HG03457 (cell line): ENCODE measurements at regions not wholly inside any gene's neighbourhood (a gene's known extent, or its start where the extent isn't known, plus 50 kb on each side); places are given as distances from the start of the nearest gene placed in this dataset.
"Not testable (repeated sequence)": the region's sequence is repeated elsewhere in the genome, so short reads cannot be mapped to it uniquely, and the experiment has no call there.

Experiments
- ATAC-seq: cut with Tn5 transposase; IDR thresholded peaks from one replicate; pipeline ENCODE4 v1.9.1; 2021; ENCODE audit warnings: moderate number of reproducible peaks; ENCODE audit not compliant: unreplicated experiment

GRCh38 chr20:40848526-40848925 lies 159.5 kb upstream of the MAFB start:
- no peak for ATAC-seq

GRCh38 chr20:40849456-40849855 lies 160.4 kb upstream of the MAFB start:
- ATAC-seq, result no peak

- no peak for ATAC-seq
Measured at GRCh38 chr20:40851051-40851450, 162.0 kb upstream of the MAFB start.

- no peak for ATAC-seq
Measured at GRCh38 chr20:40855269-40855668, 166.2 kb upstream of the MAFB start.

GRCh38 chr20:40856653-40857052 lies 167.6 kb upstream of the MAFB start:
- ATAC-seq, result no peak

DNA sequence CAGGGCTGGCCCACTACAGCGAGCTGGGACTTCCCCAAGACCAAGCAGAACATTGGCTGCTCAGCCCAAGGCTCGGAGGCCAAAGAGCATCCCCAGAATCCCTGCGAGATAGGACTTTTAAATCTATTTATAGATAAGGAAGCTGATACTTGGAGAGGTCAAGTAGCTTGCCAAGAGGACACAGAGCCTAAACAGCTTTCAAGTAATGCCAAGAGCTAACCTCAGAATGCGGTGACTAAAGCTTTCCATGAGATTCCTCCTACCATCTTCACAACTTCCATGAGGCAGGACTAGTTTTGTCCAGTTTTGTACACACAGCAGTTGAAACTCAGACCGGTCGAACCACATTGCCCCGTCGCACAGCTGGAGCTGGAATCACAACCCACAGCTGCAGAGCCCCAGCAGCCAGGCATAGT lies 168.1 kb upstream of the TOP1 start:
- ATAC-seq, result no peak

GRCh38 chr20:40861427-40862008 lies 167.1 kb upstream of the TOP1 start:
- ATAC-seq, result no peak

DNA sequence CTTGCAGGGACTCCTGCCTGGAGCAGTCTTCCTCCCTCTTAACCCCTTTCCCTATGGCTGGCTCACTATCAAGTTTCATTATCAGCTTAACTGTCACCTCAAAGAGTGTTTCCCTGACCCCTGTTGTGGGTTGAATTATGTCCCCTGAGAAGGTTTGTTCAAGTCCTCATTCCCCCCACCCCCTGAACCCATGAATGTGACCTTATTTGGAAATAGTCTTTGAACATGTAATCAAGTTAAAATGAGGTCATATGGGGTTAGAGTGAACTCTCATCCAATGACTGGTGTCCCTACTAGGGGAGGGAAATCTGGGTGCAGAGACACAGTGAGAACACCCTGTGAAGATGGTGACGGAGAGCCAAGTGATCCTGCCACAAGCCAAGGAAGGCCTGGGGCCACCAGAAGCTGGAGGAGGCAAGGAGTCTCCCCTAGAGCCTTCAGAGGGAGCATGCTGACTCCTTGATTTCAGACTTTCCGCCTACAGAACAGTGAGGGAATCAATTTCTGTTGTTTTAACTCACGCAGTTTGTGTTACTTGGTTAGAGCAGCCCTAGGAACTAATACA lies 165.2 kb upstream of the TOP1 start:
- no peak for ATAC-seq

DNA sequence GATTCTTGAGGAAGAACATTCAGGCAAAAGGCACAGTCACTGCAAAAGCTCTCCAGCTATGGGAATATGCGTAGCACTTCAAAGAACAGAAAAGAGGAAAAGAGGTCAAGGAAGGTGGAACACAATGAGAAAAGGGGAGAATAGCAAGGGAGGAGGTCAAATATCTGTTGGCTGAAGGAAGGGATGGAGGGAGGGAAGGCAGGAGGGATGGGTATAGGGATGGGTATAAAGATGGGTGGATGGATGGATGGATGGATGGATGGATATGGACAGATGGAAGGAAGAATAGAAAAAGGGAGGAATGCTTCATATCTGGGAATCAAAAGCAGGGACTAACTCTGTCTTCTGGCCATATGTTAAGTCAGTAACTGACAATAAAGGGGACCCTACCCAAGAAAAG lies 164.2 kb upstream of the TOP1 start:
- ATAC-seq, result no peak

DNA sequence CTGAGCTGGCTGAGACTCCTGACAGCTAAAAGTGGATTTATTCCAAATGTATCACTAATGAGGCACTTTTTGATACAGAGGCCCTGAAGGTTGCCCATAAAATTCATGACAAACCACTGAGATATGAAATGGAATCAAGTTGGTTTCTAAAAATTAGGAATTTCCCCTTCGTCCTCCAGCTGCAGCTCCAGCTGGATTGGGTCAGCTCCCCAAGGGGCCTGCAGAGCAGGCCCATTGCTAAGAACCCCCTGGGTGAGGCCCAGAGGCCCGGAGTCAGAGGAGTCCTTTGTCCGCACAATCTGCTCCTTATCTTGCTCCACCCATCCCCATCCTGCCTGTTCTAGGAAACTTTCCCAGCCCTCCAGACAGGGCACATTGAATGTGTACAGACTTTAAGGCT lies 163.5 kb upstream of the TOP1 start:
- ATAC-seq, result no peak

DNA sequence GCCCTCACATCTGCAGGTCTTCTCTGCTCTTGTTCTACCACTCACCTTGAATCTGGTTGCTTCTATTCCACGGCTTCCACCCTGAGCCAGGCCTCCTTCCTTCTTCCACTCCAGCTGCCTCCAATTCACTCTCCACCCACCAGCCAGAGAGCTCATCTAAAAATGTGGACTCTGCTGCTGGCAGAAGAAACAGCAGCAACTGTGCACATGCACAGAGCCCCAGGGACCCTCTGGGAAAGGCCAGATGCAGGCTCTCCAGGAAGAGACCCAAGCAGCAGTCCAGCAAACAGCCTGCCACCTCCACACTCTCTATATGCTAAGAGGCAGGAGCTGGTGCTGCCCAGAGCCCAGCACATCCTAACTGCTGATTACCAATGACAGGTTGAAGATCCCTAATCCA lies 162.6 kb upstream of the TOP1 start:
- ATAC-seq, result no peak

GRCh38 chr20:40868551-40869217 lies 159.9 kb upstream of the TOP1 start:
- no peak for ATAC-seq

GRCh38 chr20:40869218-40870147 lies 159.1 kb upstream of the TOP1 start:
- ATAC-seq, result no peak

GRCh38 chr20:40875116-40876085 lies 153.2 kb upstream of the TOP1 start:
- ATAC-seq, result no peak

DNA sequence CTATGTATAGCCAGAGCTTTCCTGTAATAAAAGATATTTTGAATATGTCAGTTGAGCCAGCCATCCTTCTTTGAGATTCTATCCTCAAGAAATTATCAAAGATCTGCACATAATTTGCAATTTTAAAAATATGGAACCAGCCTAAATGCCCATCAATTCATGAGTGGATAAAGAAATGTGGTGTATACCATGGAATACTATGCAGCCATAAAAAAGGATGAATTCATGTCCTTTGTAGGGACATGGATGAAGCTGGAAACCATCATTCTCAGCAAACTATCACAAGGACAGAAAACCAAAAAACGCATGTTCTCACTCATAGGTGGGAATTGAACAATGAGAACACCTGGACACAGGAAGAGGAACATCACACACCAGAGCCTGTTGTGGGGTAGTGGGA lies 150.5 kb upstream of the TOP1 start:
- not testable (repeated sequence) for ATAC-seq

- no peak for ATAC-seq
Measured at GRCh38 chr20:40880063-40880728, 148.4 kb upstream of the TOP1 start.

- no peak for ATAC-seq
Measured at GRCh38 chr20:40880729-40881109, 147.9 kb upstream of the TOP1 start.

DNA sequence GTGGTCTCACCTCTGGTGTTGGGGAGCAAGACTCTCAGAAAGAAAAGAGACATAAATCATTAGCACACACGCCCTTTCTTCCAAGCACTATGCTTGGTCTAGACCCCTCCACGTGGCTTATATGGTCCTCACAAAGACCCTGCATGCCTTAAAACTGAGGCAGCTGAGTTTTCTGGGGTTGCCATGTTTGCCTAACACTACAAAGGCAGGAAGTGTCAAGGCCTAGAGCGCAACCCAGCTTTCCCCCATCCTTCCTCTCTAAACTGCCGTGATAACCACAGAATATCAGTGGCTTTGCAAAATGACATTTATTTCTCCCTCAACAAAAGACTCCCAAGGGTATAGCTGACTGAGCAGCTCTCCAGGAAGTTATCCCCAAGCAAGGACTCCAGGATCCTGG lies 146.5 kb upstream of the TOP1 start:
- ATAC-seq, result no peak

DNA sequence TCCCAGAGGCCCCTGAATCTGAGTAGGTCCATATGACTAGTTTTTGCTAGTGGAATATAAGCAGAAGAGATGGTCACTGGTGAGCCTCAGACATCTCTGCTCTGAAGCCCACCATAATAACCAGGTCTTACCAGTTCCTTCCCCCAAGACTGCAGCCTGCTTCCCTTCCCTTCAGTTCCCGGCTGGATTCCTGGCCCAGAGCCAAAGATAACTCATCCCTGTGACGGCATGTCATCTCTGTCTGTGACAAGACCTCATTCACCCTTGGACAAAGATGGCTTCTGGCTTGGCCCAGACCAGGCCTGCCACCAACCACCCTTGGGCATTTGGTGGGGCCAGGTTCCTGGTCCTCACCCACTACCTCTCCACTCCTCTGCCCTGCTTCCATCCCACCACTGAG lies 145.5 kb upstream of the TOP1 start:
- ATAC-seq, result no peak

- no peak for ATAC-seq
Measured at GRCh38 chr20:40887105-40887504, 141.5 kb upstream of the TOP1 start.
